HG02759 (cell line): ENCODE measurements at regions not wholly inside any gene's neighbourhood (a gene's known extent, or its start where the extent isn't known, plus 50 kb on each side); places are given as distances from the start of the nearest gene placed in this dataset.
"Not testable (repeated sequence)": the region's sequence is repeated elsewhere in the genome, so short reads cannot be mapped to it uniquely, and the experiment has no call there.

ENCODE experiments used
- ATAC-seq: cut with Tn5 transposase; IDR thresholded peaks from one replicate; pipeline ENCODE4 v1.9.1; 2021; ENCODE audit warnings: mild to moderate bottlenecking, moderate library complexity; ENCODE audit not compliant: unreplicated experiment

DNA sequence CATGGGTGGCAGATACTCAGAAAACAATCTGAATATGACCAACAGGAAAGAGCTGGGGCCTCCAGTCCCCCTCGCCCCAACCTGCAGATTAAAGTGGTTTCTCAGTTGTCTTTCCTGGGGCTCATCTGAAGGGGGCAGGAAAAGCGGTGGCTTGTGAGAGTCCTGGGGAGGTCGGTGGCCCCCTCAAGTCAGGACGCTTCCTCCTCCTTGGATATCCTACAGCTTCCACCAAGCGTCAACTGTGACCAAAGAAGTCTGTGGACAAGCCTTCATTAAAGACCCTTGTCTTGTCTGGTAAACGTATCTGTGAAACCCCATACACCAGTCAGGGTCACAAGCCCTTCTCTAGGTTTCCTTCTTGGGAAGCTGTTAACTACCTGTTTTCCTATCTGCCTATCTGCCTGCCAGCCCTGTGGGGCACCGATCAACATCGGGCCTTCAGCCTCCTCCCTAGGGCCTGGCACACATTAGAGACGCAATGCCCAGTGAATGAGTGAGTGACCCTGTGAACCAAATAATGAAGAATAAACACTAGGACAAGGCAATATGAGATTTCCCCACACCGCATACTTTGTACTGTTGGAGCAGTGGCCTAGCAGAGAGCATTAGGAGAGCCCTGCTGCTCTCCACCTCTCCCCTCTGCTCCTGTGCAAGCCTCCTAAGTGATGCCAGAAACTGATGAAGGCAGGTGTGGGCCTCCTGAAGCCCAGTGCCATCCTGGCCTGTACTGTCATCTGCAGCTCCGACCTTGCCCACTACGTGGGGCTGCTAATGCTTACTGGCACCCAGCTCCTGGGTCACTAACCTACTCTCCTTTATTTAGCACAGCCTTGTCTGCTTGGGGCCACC lies 1317.8 kb downstream of the UQCRFS1 start:
- no peak for ATAC-seq

DNA sequence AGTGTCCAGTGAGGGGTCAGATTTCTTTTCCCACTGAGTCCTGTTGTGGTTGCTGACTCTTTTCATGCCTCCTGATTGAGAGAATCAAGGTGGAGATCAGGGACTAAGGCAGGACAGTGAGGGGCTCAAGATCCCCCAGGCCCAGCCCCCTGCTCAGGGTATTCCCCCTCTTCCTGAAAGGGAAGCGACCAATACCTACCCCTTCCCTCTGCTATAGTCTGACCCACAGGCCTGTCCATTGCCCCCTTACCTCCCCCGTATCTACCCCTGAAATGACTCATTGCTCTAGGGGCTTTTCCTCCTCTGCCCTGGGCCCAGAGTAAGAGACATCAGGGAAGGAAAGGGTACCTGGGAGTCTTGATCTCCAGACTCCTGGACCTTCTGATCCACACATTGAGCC lies 1320.5 kb downstream of the UQCRFS1 start:
- ATAC-seq, result no peak

DNA sequence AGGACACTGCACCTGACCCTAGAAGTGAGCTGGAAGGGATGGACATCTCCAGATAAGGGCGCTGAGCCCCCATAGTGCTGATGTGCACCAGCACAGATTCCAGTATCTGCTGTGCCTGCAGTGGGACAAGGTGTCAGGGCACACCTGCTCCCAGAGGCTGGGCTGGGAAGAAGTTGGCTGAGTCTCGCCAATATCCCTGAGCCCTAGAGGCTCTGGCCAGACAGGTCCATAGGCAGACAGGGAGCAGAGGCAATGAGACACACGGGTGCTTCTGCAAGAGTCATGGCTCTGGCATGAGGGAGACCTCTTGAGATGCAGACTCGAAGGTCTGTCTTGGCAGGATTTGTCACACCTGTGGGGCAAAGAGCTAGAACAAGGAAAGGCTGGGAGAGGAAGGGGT lies 1321.5 kb downstream of the UQCRFS1 start:
- no peak for ATAC-seq

DNA sequence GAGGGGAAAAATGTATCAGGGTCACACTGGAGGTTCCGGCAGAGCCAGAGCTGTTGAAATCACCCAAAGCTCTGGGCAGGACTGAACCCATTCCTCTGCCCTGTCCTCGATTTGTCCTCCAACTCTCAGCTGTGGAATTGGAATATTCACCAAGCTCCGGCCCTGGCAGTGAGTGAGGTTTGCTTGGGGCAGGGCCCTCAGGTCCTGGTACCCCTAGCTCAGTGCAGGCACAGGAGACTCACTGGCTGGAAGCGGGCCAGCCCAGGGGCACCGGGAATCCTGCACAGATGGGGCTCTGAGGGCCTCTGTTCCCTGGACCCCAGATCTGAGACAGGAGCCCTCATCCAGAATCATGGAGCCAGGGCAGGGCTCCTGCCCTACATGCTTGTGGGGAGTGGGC lies 1322.3 kb downstream of the UQCRFS1 start:
- ATAC-seq, result no peak

DNA sequence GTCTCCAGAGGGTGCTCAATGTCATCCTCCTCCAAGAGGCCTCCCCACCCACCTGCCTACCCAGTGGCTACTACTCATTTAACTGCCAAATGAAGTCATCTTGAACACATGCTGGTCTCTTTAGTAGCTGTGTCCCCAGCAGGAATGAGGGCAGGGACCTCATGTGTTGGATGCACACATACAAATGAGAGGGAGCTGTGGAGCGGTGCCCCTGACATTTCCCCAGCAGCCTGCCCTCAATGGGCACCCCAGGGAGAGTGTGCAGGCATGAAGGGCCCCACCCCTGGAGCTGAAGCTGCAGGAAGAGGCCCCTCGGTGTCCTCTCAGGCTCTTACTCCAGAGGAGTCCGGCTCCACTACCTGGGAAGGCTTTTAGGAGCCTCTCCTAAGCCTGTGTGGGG lies 1322.7 kb downstream of the UQCRFS1 start:
- ATAC-seq, result no peak

DNA sequence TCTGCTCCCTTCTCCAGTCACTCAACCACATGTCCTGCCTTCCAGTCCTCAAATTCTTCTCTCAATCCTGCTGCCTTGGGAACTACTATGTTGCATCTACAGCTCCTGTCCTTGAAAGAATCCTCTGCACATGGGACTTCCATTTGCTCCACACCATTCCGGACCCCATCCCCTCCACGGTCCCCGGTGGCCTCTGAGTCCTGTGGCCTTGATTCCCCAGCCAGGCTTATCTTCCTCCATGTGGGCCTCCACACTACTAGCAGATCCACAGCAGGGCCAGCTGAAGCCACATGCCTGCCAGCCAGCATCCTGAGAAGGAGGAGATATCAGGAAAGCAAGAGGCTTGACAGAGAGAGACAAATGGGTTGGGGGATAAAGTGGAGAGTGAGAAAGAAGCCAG lies 1323.8 kb downstream of the UQCRFS1 start:
- no peak for ATAC-seq

DNA sequence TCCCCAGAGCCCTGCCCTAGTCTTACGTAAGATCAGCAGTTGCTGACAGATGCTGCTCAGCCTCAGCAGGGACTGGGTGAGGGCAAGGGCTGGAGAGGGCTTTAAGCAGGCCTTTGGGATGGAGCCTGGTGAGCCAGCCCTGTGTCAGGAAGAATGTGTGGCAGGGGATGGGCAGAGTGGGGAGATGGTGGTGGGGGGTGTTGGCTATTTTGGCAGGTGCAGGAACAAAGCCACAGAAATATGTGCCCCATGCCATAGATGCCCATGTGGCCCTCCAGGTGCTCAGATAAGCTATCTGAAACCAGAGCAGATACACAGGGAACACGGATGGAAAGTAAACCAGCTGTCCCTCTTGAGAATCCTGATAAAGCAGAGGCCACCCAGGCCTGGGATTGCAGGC lies 1325.0 kb downstream of the UQCRFS1 start:
- ATAC-seq, result no peak

DNA sequence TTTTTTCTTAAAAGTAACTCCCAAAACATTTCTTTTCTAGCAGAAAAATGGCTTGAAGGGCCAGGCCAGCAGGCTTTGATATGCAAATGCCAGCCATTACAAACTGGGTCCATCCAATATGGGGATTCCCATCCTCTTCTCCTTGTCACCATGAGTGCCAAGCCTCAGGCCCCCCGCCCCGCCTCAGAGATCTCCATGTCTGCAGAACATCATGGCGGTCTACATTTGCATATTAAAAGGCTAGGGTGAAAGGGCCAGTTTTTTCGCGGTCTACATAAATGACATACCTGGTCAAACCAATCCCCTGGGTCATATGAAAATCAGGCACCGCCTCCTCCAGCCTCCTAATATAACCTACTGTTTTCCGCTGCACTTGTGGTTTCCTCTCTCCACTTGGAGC lies 1327.6 kb downstream of the UQCRFS1 start:
- no peak for ATAC-seq

DNA sequence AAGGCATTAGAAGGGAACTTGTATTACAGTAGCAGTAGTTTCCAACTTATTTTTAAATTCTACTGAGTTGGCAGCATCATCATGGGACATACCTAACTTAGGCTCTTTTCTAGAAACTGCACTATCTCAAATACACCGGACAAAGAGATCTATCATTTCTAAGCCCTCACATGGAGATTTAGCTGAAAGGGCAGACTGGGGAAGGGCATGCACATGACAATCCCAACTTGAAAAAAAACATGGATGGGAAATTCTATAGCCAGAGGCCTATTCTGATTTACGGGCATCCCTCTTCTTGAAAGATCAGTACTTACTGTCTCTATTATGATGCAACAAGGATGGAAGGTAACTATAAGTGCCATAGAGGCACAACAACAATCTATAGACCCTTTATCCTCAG lies 1328.6 kb downstream of the UQCRFS1 start:
- no peak for ATAC-seq

DNA sequence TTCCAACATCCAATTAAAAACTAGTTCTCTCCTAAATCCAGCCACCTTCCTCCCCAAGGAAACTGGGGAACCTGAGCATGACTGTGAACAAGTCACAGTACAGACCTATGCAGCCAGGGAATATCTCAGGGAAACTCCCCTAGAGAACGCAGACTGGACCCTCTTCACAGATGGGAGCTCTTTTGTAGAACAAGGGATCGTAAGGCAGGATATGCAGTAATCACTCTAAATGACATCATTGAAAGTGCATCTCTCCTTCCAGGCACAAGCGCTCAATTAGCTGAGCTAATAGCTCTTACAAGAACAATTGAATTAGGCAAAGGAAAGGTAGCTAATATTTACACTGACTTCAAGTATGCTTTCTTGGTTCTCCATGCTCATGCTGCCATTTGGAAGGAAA lies 1331.7 kb downstream of the UQCRFS1 start:
- ATAC-seq, result no peak

DNA sequence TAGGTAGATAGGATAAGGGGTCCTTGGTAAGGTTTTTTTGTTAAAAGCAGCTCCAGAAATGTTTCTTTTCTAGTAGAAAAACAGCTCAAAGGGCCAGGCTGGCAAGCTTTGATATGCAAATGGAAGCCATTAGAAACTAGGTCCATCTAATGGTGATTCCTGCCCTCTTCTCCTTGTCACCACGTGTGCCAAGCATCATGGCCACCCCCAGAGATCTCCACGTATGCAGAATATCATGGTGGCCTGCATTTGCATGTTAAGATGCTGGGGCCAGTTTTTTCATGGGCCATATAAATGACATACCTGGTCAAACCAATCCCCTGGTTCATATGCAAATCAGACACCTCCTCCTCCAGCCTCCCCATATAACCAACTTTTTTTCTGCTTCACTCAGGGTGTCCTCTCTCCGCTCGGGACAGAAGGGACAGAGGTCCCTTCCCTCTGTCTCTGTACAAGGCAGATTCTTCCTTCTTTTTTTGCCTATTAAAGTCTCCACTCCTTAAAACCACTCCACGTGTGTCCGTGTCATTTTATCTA lies 1335.9 kb downstream of the UQCRFS1 start:
- ATAC-seq, result no peak

DNA sequence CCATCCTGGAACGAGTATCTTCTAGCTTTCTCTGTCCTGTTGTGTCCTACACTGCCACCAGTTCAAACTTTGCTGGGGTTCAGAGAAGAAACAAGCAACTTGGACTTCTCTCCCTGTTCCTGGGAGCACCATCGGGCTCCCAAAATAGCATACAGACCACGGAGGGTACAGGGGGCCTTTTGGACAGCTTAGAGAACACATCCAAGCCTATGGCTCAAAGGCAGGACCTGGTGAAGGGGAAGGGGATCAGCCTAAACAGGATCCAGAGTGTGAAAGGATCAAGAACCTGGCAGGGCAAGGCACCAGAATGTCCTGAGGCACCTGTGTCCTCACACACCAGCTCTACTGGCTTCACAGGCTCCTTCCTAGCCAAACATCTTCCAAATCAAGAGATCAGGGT lies 1336.5 kb downstream of the UQCRFS1 start:
- no peak for ATAC-seq

DNA sequence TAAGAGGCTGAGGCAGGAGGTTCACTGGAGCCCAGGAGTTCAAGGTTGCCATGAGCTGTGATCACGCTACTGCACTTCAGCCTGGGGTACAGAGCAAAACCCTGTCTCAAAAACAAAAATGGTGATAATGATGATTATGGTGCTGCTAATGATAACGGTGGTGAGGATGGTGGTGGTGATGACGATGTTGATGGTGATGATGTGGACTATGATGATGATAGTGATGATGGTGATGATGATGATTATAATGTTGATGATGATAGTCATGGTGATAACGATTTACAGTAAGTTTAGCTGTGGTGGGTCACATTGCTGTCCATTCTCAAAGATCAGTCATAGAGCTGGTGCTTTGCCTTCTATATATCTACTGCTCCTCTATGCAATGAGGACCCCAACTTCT lies 1340.6 kb downstream of the UQCRFS1 start:
- ATAC-seq, result no peak

DNA sequence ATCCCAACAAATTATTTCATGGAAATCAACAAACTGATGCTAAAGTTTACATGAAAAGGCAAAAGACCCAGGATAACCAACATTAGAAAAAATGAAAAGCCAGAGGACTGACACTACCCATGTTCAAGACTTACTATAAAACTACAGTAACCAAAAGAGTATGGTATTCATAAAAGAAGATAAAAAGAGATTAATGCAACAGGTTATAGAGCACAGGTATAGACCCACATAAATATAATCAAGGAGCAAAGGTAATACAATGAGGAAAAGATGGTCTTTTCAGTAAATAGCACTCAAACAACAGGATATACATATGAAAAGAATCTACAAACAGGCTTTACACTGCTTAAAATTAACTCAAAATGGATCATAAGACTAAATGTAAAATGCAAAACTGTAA lies 1342.7 kb downstream of the UQCRFS1 start:
- ATAC-seq, result no peak

DNA sequence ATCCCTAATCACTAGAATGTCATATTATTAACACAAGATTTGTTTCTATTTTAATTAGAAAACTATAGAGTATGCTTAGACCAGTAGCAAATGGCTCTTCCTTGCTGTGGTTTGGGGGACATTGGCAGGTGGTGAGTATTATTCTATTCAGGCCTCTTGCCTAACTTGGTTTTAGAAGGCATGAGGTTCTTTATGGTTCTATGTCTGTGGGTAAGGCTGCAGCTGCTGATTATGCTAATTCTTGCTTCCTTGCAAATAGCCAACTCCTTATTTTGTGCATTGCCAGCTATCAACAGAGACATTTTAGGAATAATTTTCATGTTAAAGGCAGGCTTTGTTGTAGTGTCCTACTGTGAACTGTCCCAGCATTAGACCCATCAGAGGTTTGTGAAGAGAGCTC lies 1344.9 kb downstream of the UQCRFS1 start:
- ATAC-seq, result no peak

DNA sequence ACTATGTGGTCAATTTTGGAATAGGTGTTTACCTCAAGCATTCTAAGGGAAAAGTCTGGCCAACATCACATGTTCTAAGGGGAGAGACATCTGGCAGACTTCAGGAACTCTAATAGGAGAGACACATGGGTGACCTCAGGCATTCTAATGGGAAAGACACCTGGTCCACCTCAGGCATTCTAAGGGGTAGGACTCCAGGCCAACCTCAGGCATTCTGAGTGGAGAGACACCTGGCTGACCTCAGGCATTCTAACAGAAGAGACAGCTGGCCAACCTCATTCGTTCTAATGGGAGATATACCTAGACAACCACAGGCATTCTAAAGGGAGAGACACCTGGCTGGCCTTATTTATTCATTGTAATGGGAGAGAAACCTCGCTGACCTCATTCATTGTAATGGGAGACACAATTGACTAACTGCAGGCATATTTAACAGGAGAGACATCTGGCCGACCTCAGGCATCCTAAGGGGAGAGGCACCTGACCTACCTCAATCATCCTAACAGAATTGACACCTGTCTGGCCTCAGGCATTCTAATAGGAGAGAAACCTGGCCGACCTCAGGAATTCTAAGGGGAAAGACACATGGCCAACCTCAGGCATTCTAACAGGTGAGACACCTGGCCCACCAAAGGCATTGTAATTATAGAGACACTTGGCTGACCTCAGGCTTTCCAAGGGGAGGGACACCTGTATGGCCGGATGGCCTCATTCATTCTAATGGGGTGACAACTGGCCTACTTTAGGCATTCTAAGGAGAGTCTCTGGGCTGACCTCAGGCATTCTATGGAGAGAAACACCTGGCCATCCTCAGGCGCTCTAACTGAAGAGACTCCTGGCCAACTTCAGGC lies 1346.8 kb downstream of the UQCRFS1 start:
- no peak for ATAC-seq

DNA sequence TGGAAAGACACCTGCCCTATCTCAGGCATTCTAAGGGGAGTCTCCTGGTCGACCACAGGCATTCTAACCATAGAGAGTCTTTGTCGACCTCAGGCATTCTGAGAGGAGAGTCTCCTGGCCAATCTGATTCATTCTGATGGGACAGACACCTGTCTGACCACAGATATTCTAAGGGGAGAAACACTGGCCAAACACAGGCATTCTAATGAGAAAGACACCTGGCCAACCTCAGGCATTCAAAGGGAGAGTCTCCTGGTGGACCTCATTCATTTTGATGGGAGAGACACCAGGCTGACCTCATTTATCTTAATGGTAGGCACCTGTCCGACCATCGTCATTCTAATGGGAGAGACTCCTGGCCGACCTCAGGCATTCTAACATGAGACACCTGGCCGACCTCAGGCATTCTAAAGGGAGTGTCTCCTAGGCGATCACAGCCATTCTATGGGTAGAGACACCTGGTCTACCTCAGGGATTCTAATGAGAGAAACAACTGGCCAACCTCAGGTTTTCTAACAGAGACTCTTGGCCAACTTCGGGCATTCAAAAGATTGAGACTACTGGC lies 1351.5 kb downstream of the UQCRFS1 start:
- ATAC-seq, result no peak

DNA sequence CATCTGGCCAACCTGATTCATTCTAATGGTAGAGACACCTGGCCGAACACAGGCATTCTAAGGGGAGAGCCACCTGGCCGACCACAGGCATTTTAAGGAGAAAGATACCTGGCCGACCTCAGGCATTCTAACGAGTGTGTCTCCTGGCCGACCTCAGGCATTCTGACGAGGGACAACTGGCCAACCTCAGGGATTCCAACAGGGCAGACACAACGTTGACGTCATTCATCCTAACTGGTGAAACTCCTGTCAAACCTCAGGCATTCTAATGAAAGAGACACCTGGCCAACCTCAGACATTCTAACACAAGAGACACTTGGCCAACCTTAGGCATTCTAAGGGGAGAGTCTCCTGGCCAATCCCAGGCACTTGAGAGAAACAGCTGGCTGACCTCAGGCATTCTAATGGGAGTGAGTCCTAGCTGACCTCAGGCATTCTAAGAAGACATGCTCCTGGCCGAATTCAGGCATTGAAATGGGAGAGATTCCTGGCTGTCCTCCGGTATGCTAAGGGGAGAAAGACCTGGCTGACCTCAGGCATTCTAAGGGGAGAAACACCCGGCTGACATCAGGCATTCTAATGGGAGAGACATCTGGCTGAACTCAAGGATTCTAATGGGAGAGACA lies 1352.5 kb downstream of the UQCRFS1 start:
- no peak for ATAC-seq

DNA sequence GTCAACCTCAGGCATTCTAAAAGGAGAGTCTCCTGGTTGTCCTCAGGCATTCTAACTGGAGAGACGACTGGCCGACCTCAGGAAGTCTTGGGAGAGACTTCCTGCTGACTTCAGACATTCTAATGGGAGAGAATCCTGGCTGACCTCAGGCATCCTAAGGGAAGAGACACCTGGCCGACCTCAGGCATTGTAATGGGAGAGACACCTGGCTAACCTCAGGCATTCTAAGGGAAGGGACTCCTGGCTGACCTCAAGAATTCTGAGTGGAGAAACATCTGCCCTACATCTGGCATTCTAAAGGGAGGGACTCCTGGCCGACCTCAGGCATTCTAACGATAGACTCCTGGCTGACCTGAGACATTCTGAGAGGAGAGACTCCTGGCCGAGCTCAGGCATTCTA lies 1353.3 kb downstream of the UQCRFS1 start:
- no peak for ATAC-seq

DNA sequence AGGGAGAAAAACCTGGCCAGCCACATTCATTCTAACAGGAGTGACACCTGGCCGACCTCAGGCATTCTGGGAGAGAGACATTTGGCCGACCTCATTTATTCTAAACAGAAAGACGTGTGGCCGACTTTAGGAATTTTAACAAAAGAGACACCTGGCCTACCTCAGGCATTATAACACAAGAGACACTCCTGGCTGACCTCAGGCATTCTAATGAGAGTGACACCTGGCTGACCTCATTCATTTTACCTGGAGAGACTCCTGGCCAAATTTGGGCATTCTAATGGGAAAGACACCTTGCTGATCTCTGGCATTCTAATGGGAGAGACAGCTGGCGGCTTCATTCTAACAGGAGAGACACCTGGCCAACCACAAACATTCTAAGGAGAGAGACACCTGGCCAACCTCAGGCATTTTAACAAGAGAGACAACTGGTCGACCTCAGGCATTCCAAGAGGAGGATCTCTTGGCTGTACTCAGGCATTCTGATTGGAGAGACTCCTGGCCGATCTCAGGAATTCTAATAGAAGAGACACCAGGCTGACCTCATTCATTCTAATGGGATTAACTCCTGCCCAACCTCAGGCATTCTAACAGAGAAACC lies 1353.9 kb downstream of the UQCRFS1 start:
- ATAC-seq, result no peak

DNA sequence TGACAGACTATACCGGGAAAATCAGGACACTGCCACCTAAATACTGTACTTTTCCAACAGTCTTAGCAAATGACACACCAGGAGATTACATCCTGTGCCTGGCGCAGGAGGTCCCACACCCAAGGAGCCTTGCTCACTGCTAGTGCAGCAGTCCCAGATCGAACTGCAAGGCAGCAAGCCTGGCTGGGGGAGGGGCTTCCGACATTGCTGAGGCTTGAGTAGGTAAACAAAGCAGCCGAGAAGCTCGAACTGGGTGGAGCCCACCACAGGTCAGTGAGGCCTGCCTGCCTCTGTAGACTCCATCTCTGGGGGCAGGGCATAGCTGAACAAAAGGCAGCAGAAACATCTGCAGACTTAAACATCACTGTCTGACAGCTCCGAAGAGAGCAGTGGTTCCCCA lies 1360.0 kb downstream of the UQCRFS1 start:
- not testable (repeated sequence) for ATAC-seq
